ENCODE measurements at regions not wholly inside any gene's neighbourhood (a gene's known extent, or its start where the extent isn't known, plus 50 kb on each side); places are given as distances from the start of the nearest gene placed in this dataset.

GRCh38 chr2:240359695-240360094, 75.8 kb upstream of the GPC1 start:
- Histone ChIP-seq H4K20me1 (ENCODE audit: insufficient read depth) (no peaks in the 10 kb centered on the region), H3K27me3 (ENCODE audit: insufficient read depth) (no peaks in the 10 kb centered on the region), H3K9me3 (no peaks in the 10 kb centered on the region), H3K27ac (ENCODE audit: low read depth in 2 of 2, low read length in 1 of 2) (no peak overlapping the region), H3K79me2 (ENCODE audit: insufficient read depth) (no peaks in the 10 kb centered on the region), H3F3A (replicated peaks; ENCODE audit: insufficient read depth) (no peaks in the 10 kb centered on the region), H3K9me2 (no peaks in the 10 kb centered on the region), H3K9ac (no peak overlapping the region), H3K36me3 (replicated peaks in 1 of 2; ENCODE audit: control insufficient read depth in 1 of 2, insufficient read depth in 2 of 2, low read length in 1 of 2) (no peaks in the 10 kb centered on the region), H3K4me1 (ENCODE audit: control insufficient read depth in 1 of 2, insufficient read depth in 2 of 2, low read depth in 1 of 2, low read length in 1 of 2) (no peaks in the 10 kb centered on the region; a peak in 1 of 4 replicates), H2AFZ (ENCODE audit: low read depth) (no peak overlapping the region), H3K4me2 (no peak overlapping the region), H3K4me3 (ENCODE audit: low read depth in 2 of 2, low read length in 1 of 2) (no peak overlapping the region)
- POLR2A ChIA-PET, result no interaction called here
- no peak for TF ChIP-seq ZBTB33 (IDR thresholded peaks at IDR 0.05; ENCODE audit: borderline replicate concordance, low read depth)
- no peak for TF ChIP-seq GATA2 (CRISPR knock-in tag; IDR thresholded peaks at IDR 0.05)
- TF ChIP-seq TAF1 (IDR thresholded peaks at IDR 0.05; ENCODE audit: borderline replicate concordance, low read depth, low read length), result no peak
- TF ChIP-seq CTCF (IDR thresholded peaks at IDR 0.05), result no peak
- TF ChIP-seq USF1 (IDR thresholded peaks at IDR 0.05; ENCODE audit: borderline replicate concordance, low read depth), result no peak
- no peak for TF ChIP-seq MXI1 (IDR thresholded peaks at IDR 0.05; ENCODE audit: low read depth, low read length)
- TF ChIP-seq ELF1 (IDR thresholded peaks at IDR 0.05), result no peak
- TF ChIP-seq GABPA (IDR thresholded peaks at IDR 0.05; ENCODE audit: low read depth), result no peak
- no peak for TF ChIP-seq YY1 (IDR thresholded peaks at IDR 0.05; ENCODE audit: low read depth)
- no peak for DNase-seq
- WGBS (ENCODE audit: low lambda C conversion rate), result no CpG with 5 or more reads among the region's 3 CpGs
- CTCF ChIA-PET, result no interaction called here

GRCh38 chr2:240360645-240361475, 74.6 kb upstream of the GPC1 start:
- Histone ChIP-seq H4K20me1 (ENCODE audit: insufficient read depth) (no peaks in the 10 kb centered on the region), H3K4me2 (no peak overlapping the region), H2AFZ (ENCODE audit: low read depth) (no peak overlapping the region), H3K9me2 (no peaks in the 10 kb centered on the region), H3K4me1 (ENCODE audit: control insufficient read depth in 1 of 2, insufficient read depth in 2 of 2, low read depth in 1 of 2, low read length in 1 of 2) (no peaks in the 10 kb centered on the region; a peak in 1 of 4 replicates), H3K27me3 (ENCODE audit: insufficient read depth) (no peaks in the 10 kb centered on the region), H3K79me2 (ENCODE audit: insufficient read depth) (no peaks in the 10 kb centered on the region), H3K27ac (ENCODE audit: low read depth in 2 of 2, low read length in 1 of 2) (no peak overlapping the region), H3K36me3 (replicated peaks in 1 of 2; ENCODE audit: control insufficient read depth in 1 of 2, insufficient read depth in 2 of 2, low read length in 1 of 2) (no peaks in the 10 kb centered on the region), H3K9me3 (no peaks in the 10 kb centered on the region), H3F3A (replicated peaks; ENCODE audit: insufficient read depth) (no peaks in the 10 kb centered on the region), H3K4me3 (ENCODE audit: low read depth in 2 of 2, low read length in 1 of 2) (no peak overlapping the region), H3K9ac (no peak overlapping the region)
- POLR2A ChIA-PET, result no interaction called here
- CTCF ChIA-PET, result no interaction called here
- no peak for DNase-seq
- WGBS (ENCODE audit: low lambda C conversion rate), result 40% methylated on average over 9 of the region's 9 CpGs
- TF ChIP-seq JUND (IDR thresholded peaks at IDR 0.05) (no peak), TAF1 (IDR thresholded peaks at IDR 0.05; ENCODE audit: borderline replicate concordance, low read depth, low read length) (no peak), FOSL2 (IDR thresholded peaks at IDR 0.05; ENCODE audit: borderline replicate concordance, low read depth) (no peak), EP300 (IDR thresholded peaks at IDR 0.05; ENCODE audit: borderline replicate concordance in 1 of 2, low read depth in 1 of 2, low read length in 1 of 2) (no peak), FOXM1 (IDR thresholded peaks at IDR 0.05; ENCODE audit: low read depth) (no peak), PBX3 (IDR thresholded peaks at IDR 0.05) (no peak), YY1 (IDR thresholded peaks at IDR 0.05; ENCODE audit: low read depth) (no peak), REST (IDR thresholded peaks at IDR 0.05; ENCODE audit: low read depth, low read length) (no peak), MEF2A (IDR thresholded peaks at IDR 0.05; ENCODE audit: borderline replicate concordance, low read depth) (no peak), CHD2 (IDR thresholded peaks at IDR 0.05; ENCODE audit: low read length, partially characterized antibody) (no peak), SMC3 (IDR thresholded peaks at IDR 0.05; ENCODE audit: low read depth, low read length) (no peak)

Measured in SK-N-SH (cell line).